ENCODE measurements at regions not wholly inside any gene's neighbourhood (a gene's known extent, or its start where the extent isn't known, plus 50 kb on each side); places are given as distances from the start of the nearest gene placed in this dataset.

- H3K4me2 ChIP-seq = no peak overlapping the region
- H3K27me3 ChIP-seq (ENCODE audit: insufficient read depth) = no peaks in the 10 kb centered on the region
- H3K27me3 Mint-ChIP-seq (ENCODE audit: insufficient read depth, low read depth, poor library complexity) = no peaks in the 10 kb centered on the region
Observed at GRCh38 chr21:16076465-16076864, 346.7 kb downstream of the USP25 start.

More at GRCh38 chr21:16076465-16076864, 346.7 kb downstream of the USP25 start:
- no peaks in the 10 kb centered on the region for H3K4me1 ChIP-seq (ENCODE audit: insufficient read depth)
- H3K4me1 Mint-ChIP-seq = 0 out of 3 replicates have a peak, but pooled peaks cover 2% of the 10 kb centered on the region
- no peaks in the 10 kb centered on the region for H3F3A ChIP-seq (replicated peaks; ENCODE audit: low read depth)
- no peak overlapping the region for H3K4me3 ChIP-seq
- no peak overlapping the region for H3K27ac Mint-ChIP-seq
- no peaks in the 10 kb centered on the region for H3K36me3 Mint-ChIP-seq (ENCODE audit: low read depth)
- no peak for DNase-seq (ENCODE audit: low spot score)
- H3K27ac ChIP-seq (ENCODE audit: low read depth) = no peak overlapping the region
- TF ChIP-seq POLR2AphosphoS5 (IDR thresholded peaks at IDR 0.05; ENCODE audit: low read depth) = no peak
- TF ChIP-seq REST (IDR thresholded peaks at IDR 0.05; ENCODE audit: unreplicated experiment) = no peak
- TF ChIP-seq ETS1 (IDR thresholded peaks at IDR 0.05) = no peak
- TF ChIP-seq JUNB (IDR thresholded peaks at IDR 0.05; ENCODE audit: unreplicated experiment) = no peak
- no peak for TF ChIP-seq STAT1 (IDR thresholded peaks at IDR 0.05; ENCODE audit: unreplicated experiment)
- no peak for TF ChIP-seq EZH2phosphoT487 (IDR thresholded peaks at IDR 0.05; ENCODE audit: unreplicated experiment)
- TF ChIP-seq ZNF462 (CRISPR knock-in tag; IDR thresholded peaks at IDR 0.05) = no peak
- TF ChIP-seq NANOG (IDR thresholded peaks at IDR 0.05; ENCODE audit: borderline replicate concordance) = no peak
- no peak for TF ChIP-seq CREB1 (CRISPR knock-in tag; IDR thresholded peaks at IDR 0.05; ENCODE audit: low read depth)
- no peak for TF ChIP-seq CTCF (conservative IDR thresholded peaks at IDR 0.05; ENCODE audit: low read depth in 2 of 2)
- no peak for TF ChIP-seq ZNF114 (CRISPR knock-in tag; IDR thresholded peaks at IDR 0.05)
- no peak for TF ChIP-seq ZNF331 (CRISPR knock-in tag; IDR thresholded peaks at IDR 0.05; ENCODE audit: low read depth)
- no peak for TF ChIP-seq EZH2 (IDR thresholded peaks at IDR 0.05; ENCODE audit: low read depth, unreplicated experiment)
- no peaks in the 10 kb centered on the region for H3K9me3 Mint-ChIP-seq
- H3K4me3 Mint-ChIP-seq = no peak overlapping the region
- no peaks in the 10 kb centered on the region for H4K20me1 ChIP-seq (replicated peaks; ENCODE audit: insufficient read depth)
- H3K79me2 ChIP-seq (replicated peaks; ENCODE audit: insufficient read depth) = no peaks in the 10 kb centered on the region
- H3K9me2 ChIP-seq (ENCODE audit: insufficient read depth) = no peaks in the 10 kb centered on the region
- H3K36me3 ChIP-seq (ENCODE audit: insufficient read depth) = no peaks in the 10 kb centered on the region
- ATAC-seq = no peak
- no peak overlapping the region for H2AFZ ChIP-seq

Measured in GM23338 (cell line).